K562 (cell line): ENCODE measurements at regions not wholly inside any gene's neighbourhood (a gene's known extent, or its start where the extent isn't known, plus 50 kb on each side); places are given as distances from the start of the nearest gene placed in this dataset.

Source experiments
- ATAC-seq: fragments of 200-7000 bp; cut with Tn5 transposase; 3 replicates; pipeline ENCODE4 v1.9.1; 2020; ENCODE audit warnings: moderate library complexity
- BruUV-seq: library from RNA; stranded (reverse); fragments of 400-500 nt; replicated peaks from 2 replicates; lab custom pipeline; 2021; lab: Mats Ljungman, UMichigan
- CTCF ChIA-PET: fragments of 300-600 bp; formaldehyde crosslinking; extraction: SDS; loops from one replicate; lab custom pipeline; 2021; ENCODE audit warnings: low intra/inter-chr PET ratio; lab: Yijun Ruan, JAX
- POLR2A ChIA-PET: fragments of 300-600, 350-650 bp; sonication (Branson Sonifier 250); formaldehyde crosslinking; extraction: SDS; loops from one replicate; lab custom pipeline; 2021; ENCODE audit warnings: antibody characterized with exemption, inconsistent platforms; lab: Yijun Ruan, JAX
- DNase-seq, 4 experiments: peaks; one replicate each; pipeline versions ENCODE4 v3.0.0 to v3.0.0-alpha.2; 2011 to 2018; ENCODE audit warnings: low spot score in 3 of 4, mixed read lengths in 3 of 4; ENCODE audit errors: extremely low read depth in 1 of 4
- FAIRE-seq: peaks from 2 replicates; lab custom pipeline; 2011; peaks lifted over from hg19 to GRCh38; lab: Jason Lieb, UNC
- H2AFZ ChIP-seq: 2 replicates; pipeline ENCODE4 v1.6.0; 2011; ENCODE audit warnings: low read depth, low read length, control low read depth, inconsistent platforms
- H3K27ac ChIP-seq: fragments of 200-600 bp; 3 replicates; pipeline ENCODE4 v1.8.0; 2011; ENCODE audit warnings: low read depth, mild to moderate bottlenecking, control low read depth, inconsistent platforms, low read length, moderate library complexity, mixed read lengths; ENCODE audit errors: extremely low read depth
- H3K27me3 ChIP-seq, 2 experiments: fragments of 300-600 bp in 1 of 2; 2 replicates in 1 of 2; 3 replicates in 1 of 2; pipeline versions ENCODE4 v1.6.0 to v1.8.0; 2011; ENCODE audit warnings: inconsistent platforms in 2 of 2, low read length in 2 of 2, mild to moderate bottlenecking in 1 of 2, mixed read lengths in 1 of 2, moderate library complexity in 1 of 2; ENCODE audit not compliant: control insufficient read depth in 2 of 2, insufficient read depth in 2 of 2
- H3K36me3 ChIP-seq: fragments of 300-600 bp; 3 replicates; pipeline ENCODE4 v1.8.0; 2011; ENCODE audit warnings: mild to moderate bottlenecking, low read length, inconsistent platforms; ENCODE audit not compliant: control insufficient read depth, insufficient read depth
- H3K4me1 ChIP-seq, 2 experiments: fragments of 200-600 bp in 1 of 2; replicated peaks in 1 of 2; 2 replicates in 1 of 2; 3 replicates in 1 of 2; pipeline versions ENCODE4 v1.5.1 to v1.8.0; 2011; ENCODE audit warnings: inconsistent platforms in 2 of 2, low read length in 2 of 2, mild to moderate bottlenecking in 1 of 2, mixed read lengths in 1 of 2, moderate library complexity in 1 of 2; ENCODE audit not compliant: control insufficient read depth in 2 of 2, insufficient read depth in 2 of 2
- H3K4me2 ChIP-seq: 2 replicates; pipeline ENCODE4 v1.6.1; 2011; ENCODE audit warnings: low read length, control low read depth, inconsistent platforms, mixed read lengths; ENCODE audit not compliant: insufficient read depth
- H3K4me3 ChIP-seq: fragments of 200-600 bp; sonication (generic), shearing (Covaris generic); 2 replicates; pipeline ENCODE4 v1.5.1; 2016; ENCODE audit warnings: control low read depth, inconsistent platforms
- H3K79me2 ChIP-seq: fragments of 200-600 bp; 3 replicates; pipeline ENCODE4 v1.8.0; 2011; ENCODE audit warnings: low read length, inconsistent platforms; ENCODE audit not compliant: control insufficient read depth, insufficient read depth
- H3K9ac ChIP-seq, 2 experiments: 2 replicates each; pipeline versions ENCODE4 v1.6.0 to v1.6.1; 2011; ENCODE audit warnings: low read depth in 2 of 2, low read length in 2 of 2, control low read depth in 1 of 2, inconsistent platforms in 1 of 2, mild to moderate bottlenecking in 1 of 2, mixed read lengths in 1 of 2; ENCODE audit not compliant: insufficient read depth in 1 of 2
- H3K9me1 ChIP-seq: one replicate; pipeline ENCODE4 v1.6.0; 2011; ENCODE audit warnings: inconsistent platforms, mild to moderate bottlenecking, low read length, moderate library complexity; ENCODE audit not compliant: control insufficient read depth, insufficient read depth
- H3K9me3 ChIP-seq: replicated peaks from 2 replicates; pipeline ENCODE4 v1.5.1; 2011; ENCODE audit warnings: low read depth, low read length, inconsistent platforms; ENCODE audit not compliant: control insufficient read depth, insufficient read depth
- H4K20me1 ChIP-seq: replicated peaks from 2 replicates; pipeline ENCODE4 v1.6.1; 2011; ENCODE audit warnings: low read length, inconsistent platforms, mixed read lengths; ENCODE audit not compliant: control insufficient read depth, insufficient read depth
- CBFB ChIP-seq: sonication (generic); formaldehyde crosslinking; IDR thresholded peaks from 2 replicates; pipeline ENCODE4 v1.4.0; 2020; ENCODE audit warnings: mild to moderate bottlenecking, missing genetic modification reagents
- COPS2 ChIP-seq: fragments of 450-650 bp; conservative IDR thresholded peaks from 2 replicates; pipeline ENCODE4 v1.6.1; 2016; ENCODE audit warnings: mild to moderate bottlenecking, moderate library complexity
- NEUROD1 ChIP-seq: fragments of 150-350 bp; IDR thresholded peaks from 2 replicates; pipeline ENCODE4 v1.6.1; 2014; ENCODE audit warnings: borderline replicate concordance, low read length, low read depth; ENCODE audit not compliant: partially characterized antibody
- NFATC3 ChIP-seq: fragments of 450-650 bp; IDR thresholded peaks from 2 replicates; pipeline ENCODE4 v1.6.1; 2017; ENCODE audit warnings: mild to moderate bottlenecking
- NFE2 ChIP-seq: IDR thresholded peaks from 2 replicates; pipeline ENCODE4 v1.6.1; 2014; ENCODE audit warnings: antibody characterized with exemption, low read depth
- WGBS: fragments of 100-300 bp; shearing (Covaris generic); methylation state at CpG from one replicate; pipeline ENCODE4 v1.1.6; 2016; ENCODE audit warnings: low coverage, mixed read lengths; ENCODE audit not compliant: insufficient coverage; ENCODE audit errors: missing lambda C conversion rate; 5-methylcytosine and 5-hydroxymethylcytosine counted together
- in situ Hi-C: fragments of 300-500 bp; cut with MboI; formaldehyde crosslinking; loops from 4 replicates; pipeline ENCODE4 v1.15.0; 2018; ENCODE audit warnings: inconsistent platforms, mixed read lengths
- intact Hi-C: fragments of 100-400 bp; cut with micrococcal nuclease; formaldehyde crosslinking; loops from 2 replicates; pipeline ENCODE4 v1.14.2; 2022
- TF ChIP-seq, protein P1 (sequence below): fragments of 250-450 bp; sonication (Bioruptor Pico); IDR thresholded peaks from 2 replicates; pipeline ENCODE4 v1.8.0; 2022; ENCODE audit warnings: inconsistent platforms, mild to moderate bottlenecking, moderate library complexity, borderline replicate concordance
- TF ChIP-seq, protein P2 (sequence below), 2 experiments: fragments of 450-650 bp in 1 of 2; sonication (generic) in 1 of 2; formaldehyde crosslinking in 1 of 2; IDR thresholded peaks; 2 replicates each; pipeline versions ENCODE4 v1.7.1 to v1.9.0; 2016 to 2022; ENCODE audit warnings: inconsistent platforms in 1 of 2, mild to moderate bottlenecking in 1 of 2, missing genetic modification reagents in 1 of 2
- TF ChIP-seq, protein P3 (sequence below): fragments of 450-650 bp; formaldehyde crosslinking; IDR thresholded peaks from 2 replicates; pipeline ENCODE4 v1.4.0; 2020; ENCODE audit warnings: mild to moderate bottlenecking, moderate library complexity

DNA sequence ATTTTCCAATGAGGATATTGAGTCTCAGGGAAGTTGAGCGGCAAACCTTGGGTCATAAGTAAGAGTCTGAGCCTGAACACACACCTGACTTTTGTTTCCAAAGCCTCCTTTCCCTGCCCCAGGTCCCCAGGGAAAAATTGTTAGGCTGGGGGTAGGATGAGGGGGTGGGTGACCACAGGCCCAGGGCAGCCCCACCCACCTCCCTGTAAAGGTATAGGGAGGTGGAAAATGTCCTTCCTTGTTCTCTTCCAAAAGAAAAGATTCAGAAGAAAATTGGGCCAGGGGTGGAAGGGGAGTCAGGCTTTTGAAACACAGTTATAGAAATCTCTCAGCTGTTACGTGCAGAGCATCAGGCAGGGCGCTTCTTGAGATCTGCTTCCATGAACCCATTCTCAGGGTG is 129.7 kb upstream of the NGF start (continued):
- TF ChIP-seq NEUROD1: no peak
- TF ChIP-seq NFATC3: no peak
- TF ChIP-seq NFE2: no peak
- TF ChIP-seq, protein P1, sequence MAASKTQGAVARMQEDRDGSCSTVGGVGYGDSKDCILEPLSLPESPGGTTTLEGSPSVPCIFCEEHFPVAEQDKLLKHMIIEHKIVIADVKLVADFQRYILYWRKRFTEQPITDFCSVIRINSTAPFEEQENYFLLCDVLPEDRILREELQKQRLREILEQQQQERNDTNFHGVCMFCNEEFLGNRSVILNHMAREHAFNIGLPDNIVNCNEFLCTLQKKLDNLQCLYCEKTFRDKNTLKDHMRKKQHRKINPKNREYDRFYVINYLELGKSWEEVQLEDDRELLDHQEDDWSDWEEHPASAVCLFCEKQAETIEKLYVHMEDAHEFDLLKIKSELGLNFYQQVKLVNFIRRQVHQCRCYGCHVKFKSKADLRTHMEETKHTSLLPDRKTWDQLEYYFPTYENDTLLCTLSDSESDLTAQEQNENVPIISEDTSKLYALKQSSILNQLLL: no peak
- no peak for TF ChIP-seq COPS2

DNA sequence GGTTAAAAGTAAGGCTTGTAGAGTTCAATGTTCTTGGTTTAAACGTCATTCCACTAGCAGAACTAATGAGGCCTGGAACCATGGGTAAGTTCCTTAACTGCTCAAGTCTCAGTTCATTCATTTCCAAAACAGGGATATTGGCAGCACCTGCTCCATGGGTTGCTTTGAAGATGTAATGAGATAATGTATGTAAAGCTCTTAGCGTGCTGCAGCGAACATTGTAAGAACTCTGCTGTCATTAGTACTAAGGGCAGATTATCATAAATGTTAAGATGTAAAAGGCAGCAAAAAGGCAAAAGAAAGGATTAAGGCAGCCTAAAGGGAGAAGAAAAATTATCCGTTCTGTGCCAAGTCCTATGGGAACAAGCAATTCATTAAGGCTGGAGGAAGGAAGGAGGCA is 129.1 kb upstream of the NGF start:
- 3% methylated on average over 4 of the region's 4 CpGs for WGBS
- H3K27ac ChIP-seq: no peak overlapping the region
- in situ Hi-C loops (loop anchor here (5.0 kb wide), 1 partner anchor 330 kb away; no protein-coding TSS in a partner anchor), intact Hi-C loops (loop anchor here (10.0 kb wide), 3 partner anchors 128 to 492 kb away; no protein-coding TSS in a partner anchor)
- H3K4me2 ChIP-seq: no peak overlapping the region
- H3K9ac ChIP-seq: no peak overlapping the region
- ATAC-seq: no peak
- POLR2A ChIA-PET: no interaction called here
- no TSS peak for BruUV-seq
- no peaks in the 10 kb centered on the region for H3K27me3 ChIP-seq
- FAIRE-seq: no peak
- no peak overlapping the region for H3K4me3 ChIP-seq
- DNase-seq: no peak
- CTCF ChIA-PET: no interaction called here
- no peaks in the 10 kb centered on the region for H3K9me3 ChIP-seq
- H3K79me2 ChIP-seq: no peaks in the 10 kb centered on the region
- no peaks in the 10 kb centered on the region for H3K4me1 ChIP-seq
- H2AFZ ChIP-seq: no peak overlapping the region
- H3K9me1 ChIP-seq: no peaks in the 10 kb centered on the region
- no peaks in the 10 kb centered on the region for H3K36me3 ChIP-seq
- TF ChIP-seq, protein P2, sequence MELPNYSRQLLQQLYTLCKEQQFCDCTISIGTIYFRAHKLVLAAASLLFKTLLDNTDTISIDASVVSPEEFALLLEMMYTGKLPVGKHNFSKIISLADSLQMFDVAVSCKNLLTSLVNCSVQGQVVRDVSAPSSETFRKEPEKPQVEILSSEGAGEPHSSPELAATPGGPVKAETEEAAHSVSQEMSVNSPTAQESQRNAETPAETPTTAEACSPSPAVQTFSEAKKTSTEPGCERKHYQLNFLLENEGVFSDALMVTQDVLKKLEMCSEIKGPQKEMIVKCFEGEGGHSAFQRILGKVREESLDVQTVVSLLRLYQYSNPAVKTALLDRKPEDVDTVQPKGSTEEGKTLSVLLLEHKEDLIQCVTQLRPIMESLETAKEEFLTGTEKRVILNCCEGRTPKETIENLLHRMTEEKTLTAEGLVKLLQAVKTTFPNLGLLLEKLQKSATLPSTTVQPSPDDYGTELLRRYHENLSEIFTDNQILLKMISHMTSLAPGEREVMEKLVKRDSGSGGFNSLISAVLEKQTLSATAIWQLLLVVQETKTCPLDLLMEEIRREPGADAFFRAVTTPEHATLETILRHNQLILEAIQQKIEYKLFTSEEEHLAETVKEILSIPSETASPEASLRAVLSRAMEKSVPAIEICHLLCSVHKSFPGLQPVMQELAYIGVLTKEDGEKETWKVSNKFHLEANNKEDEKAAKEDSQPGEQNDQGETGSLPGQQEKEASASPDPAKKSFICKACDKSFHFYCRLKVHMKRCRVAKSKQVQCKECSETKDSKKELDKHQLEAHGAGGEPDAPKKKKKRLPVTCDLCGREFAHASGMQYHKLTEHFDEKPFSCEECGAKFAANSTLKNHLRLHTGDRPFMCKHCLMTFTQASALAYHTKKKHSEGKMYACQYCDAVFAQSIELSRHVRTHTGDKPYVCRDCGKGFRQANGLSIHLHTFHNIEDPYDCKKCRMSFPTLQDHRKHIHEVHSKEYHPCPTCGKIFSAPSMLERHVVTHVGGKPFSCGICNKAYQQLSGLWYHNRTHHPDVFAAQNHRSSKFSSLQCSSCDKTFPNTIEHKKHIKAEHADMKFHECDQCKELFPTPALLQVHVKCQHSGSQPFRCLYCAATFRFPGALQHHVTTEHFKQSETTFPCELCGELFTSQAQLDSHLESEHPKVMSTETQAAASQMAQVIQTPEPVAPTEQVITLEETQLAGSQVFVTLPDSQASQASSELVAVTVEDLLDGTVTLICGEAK (IDR thresholded peaks at IDR 0.05): no peak
- TF ChIP-seq, protein P2 (CRISPR knock-in tag; IDR thresholded peaks at IDR 0.05): no peak
- TF ChIP-seq, protein P3, sequence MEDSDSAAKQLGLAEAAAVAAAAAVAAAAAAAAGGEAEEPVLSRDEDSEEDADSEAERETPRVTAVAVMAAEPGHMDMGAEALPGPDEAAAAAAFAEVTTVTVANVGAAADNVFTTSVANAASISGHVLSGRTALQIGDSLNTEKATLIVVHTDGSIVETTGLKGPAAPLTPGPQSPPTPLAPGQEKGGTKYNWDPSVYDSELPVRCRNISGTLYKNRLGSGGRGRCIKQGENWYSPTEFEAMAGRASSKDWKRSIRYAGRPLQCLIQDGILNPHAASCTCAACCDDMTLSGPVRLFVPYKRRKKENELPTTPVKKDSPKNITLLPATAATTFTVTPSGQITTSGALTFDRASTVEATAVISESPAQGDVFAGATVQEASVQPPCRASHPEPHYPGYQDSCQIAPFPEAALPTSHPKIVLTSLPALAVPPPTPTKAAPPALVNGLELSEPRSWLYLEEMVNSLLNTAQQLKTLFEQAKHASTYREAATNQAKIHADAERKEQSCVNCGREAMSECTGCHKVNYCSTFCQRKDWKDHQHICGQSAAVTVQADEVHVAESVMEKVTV (CRISPR knock-in tag): no peak
- TF ChIP-seq CBFB (CRISPR knock-in tag): no peak
- TF ChIP-seq, all 486 proteins: peak for 0
- no peaks in the 10 kb centered on the region for H4K20me1 ChIP-seq
